Endothelial cell of umbilical vein (primary cell): ENCODE measurements at regions not wholly inside any gene's neighbourhood (a gene's known extent, or its start where the extent isn't known, plus 50 kb on each side); places are given as distances from the start of the nearest gene placed in this dataset.

ENCODE experiments used
- CTCF ChIP-seq, 2 donors: IDR thresholded peaks; 1 replicate in 1 of 2; 2 replicates in 1 of 2; pipeline ENCODE4 v1.5.1; 2011; ENCODE audit warnings: low read length in 2 of 2, mild to moderate bottlenecking in 2 of 2, moderate library complexity in 2 of 2, control low read depth in 1 of 2, inconsistent platforms in 1 of 2, low read depth in 1 of 2; ENCODE audit not compliant: insufficient read depth in 1 of 2; ENCODE audit errors: extremely low read depth in 1 of 2
- EZH2 ChIP-seq: IDR thresholded peaks from 2 replicates; pipeline ENCODE4 v1.6.1; 2012; ENCODE audit warnings: borderline replicate concordance, low read depth, mild to moderate bottlenecking, moderate library complexity, low read length, inconsistent platforms; ENCODE audit not compliant: severe bottlenecking
- MAX ChIP-seq: IDR thresholded peaks from 2 replicates; pipeline ENCODE4 v1.6.1; 2011; ENCODE audit not compliant: insufficient read depth, insufficient read length
- MYC ChIP-seq: IDR thresholded peaks from one replicate; pipeline ENCODE4 v1.6.1; 2011; ENCODE audit warnings: mild to moderate bottlenecking, low read depth, low read length
- POLR2A ChIP-seq: IDR thresholded peaks from 2 replicates; pipeline ENCODE4 v1.6.1; 2012; ENCODE audit warnings: low read depth, mild to moderate bottlenecking, control low read depth, low read length
- POLR2AphosphoS5 ChIP-seq: IDR thresholded peaks from 2 replicates; pipeline ENCODE4 v1.6.1; 2012; ENCODE audit warnings: low read depth, mild to moderate bottlenecking, control low read depth, low read length, moderate library complexity; ENCODE audit not compliant: insufficient read depth

- TF ChIP-seq CTCF (IDR thresholded peaks at IDR 0.05; ENCODE audit: extremely low read depth in 1 of 2, insufficient read depth in 1 of 2, low read depth in 1 of 2, low read length in 2 of 2) (no peak), POLR2AphosphoS5 (no peak), POLR2A (no peak), EZH2 (no peak), MYC (no peak), MAX (no peak)
Measured at GRCh38 chr9:85349046-85349445, 392.7 kb downstream of the AGTPBP1 start.
